HG03439 (cell line): ENCODE measurements at regions not wholly inside any gene's neighbourhood (a gene's known extent, or its start where the extent isn't known, plus 50 kb on each side); places are given as distances from the start of the nearest gene placed in this dataset.

ENCODE experiments used
- ATAC-seq: cut with Tn5 transposase; IDR thresholded peaks from one replicate; pipeline ENCODE4 v1.9.1; 2021; ENCODE audit warnings: mild to moderate bottlenecking, moderate library complexity; ENCODE audit not compliant: unreplicated experiment

GRCh38 chr18:28712796-28713425 lies 536.0 kb upstream of the CDH2 start:
- no peak for ATAC-seq

GRCh38 chr18:28712172-28712571 lies 535.2 kb upstream of the CDH2 start:
- no peak for ATAC-seq

GRCh38 chr18:28711096-28711495 lies 534.2 kb upstream of the CDH2 start:
- no peak for ATAC-seq

GRCh38 chr18:28707006-28707405 lies 530.1 kb upstream of the CDH2 start:
- no peak for ATAC-seq

GRCh38 chr18:28706397-28706796 lies 529.5 kb upstream of the CDH2 start:
- no peak for ATAC-seq

GRCh38 chr18:28705482-28705881 lies 528.6 kb upstream of the CDH2 start:
- no peak for ATAC-seq

GRCh38 chr18:28692337-28692736 lies 515.4 kb upstream of the CDH2 start:
- ATAC-seq = no peak

GRCh38 chr18:28691496-28691840 lies 514.5 kb upstream of the CDH2 start:
- no peak for ATAC-seq

GRCh38 chr18:28690836-28691495 lies 514.0 kb upstream of the CDH2 start:
- no peak for ATAC-seq

- ATAC-seq = no peak
Measured at GRCh38 chr18:28690100-28690499, 513.2 kb upstream of the CDH2 start.

GRCh38 chr18:28689588-28689987 lies 512.7 kb upstream of the CDH2 start:
- ATAC-seq = no peak

- no peak for ATAC-seq
Measured at GRCh38 chr18:28684746-28685355, 507.9 kb upstream of the CDH2 start.

- ATAC-seq = no peak
Measured at GRCh38 chr18:28682912-28683311, 506.0 kb upstream of the CDH2 start.

GRCh38 chr18:28669165-28669564 lies 492.2 kb upstream of the CDH2 start:
- no peak for ATAC-seq

GRCh38 chr18:28666216-28666615 lies 489.3 kb upstream of the CDH2 start:
- ATAC-seq = no peak

GRCh38 chr18:28657961-28658360 lies 481.0 kb upstream of the CDH2 start:
- no peak for ATAC-seq

GRCh38 chr18:28652654-28653053 lies 475.7 kb upstream of the CDH2 start:
- no peak for ATAC-seq

- ATAC-seq = no peak
Measured at GRCh38 chr18:28651298-28651697, 474.4 kb upstream of the CDH2 start.

GRCh38 chr18:28650860-28651259 lies 473.9 kb upstream of the CDH2 start:
- no peak for ATAC-seq

- ATAC-seq = no peak
Measured at GRCh38 chr18:28647961-28648360, 471.0 kb upstream of the CDH2 start.

- ATAC-seq = no peak
Measured at GRCh38 chr18:28637897-28638296, 461.0 kb upstream of the CDH2 start.

GRCh38 chr18:28635530-28635929 lies 458.6 kb upstream of the CDH2 start:
- no peak for ATAC-seq

- no peak for ATAC-seq
Measured at GRCh38 chr18:28626756-28627155, 449.8 kb upstream of the CDH2 start.
